GM23338 (cell line): ENCODE measurements at regions not wholly inside any gene's neighbourhood (a gene's known extent, or its start where the extent isn't known, plus 50 kb on each side); places are given as distances from the start of the nearest gene placed in this dataset.
A peak's percentile ranks its signal among the peaks of the same experiment; 100 is the strongest.

Experiments
- ATAC-seq: fragments of 200-7000 bp; cut with Tn5 transposase; 3 replicates; pipeline ENCODE4 v1.9.1; 2020
- DNase-seq: peaks from one replicate; pipeline ENCODE4 v3.0.0-alpha.2; 2015; ENCODE audit warnings: low spot score
- H2AFZ ChIP-seq: fragments of 200-600 bp; sonication (generic); 2 replicates; pipeline ENCODE4 v1.8.0; 2016; ENCODE audit warnings: antibody characterized with exemption, mild to moderate bottlenecking, moderate library complexity
- H3F3A ChIP-seq: fragments of 200-600 bp; sonication (generic); replicated peaks from 2 replicates; pipeline ENCODE4 v1.8.0; 2017; ENCODE audit warnings: antibody characterized with exemption, mixed run types, low read depth
- H3K27ac ChIP-seq: fragments of 200-600 bp; sonication (generic); 2 replicates; pipeline ENCODE4 v1.6.1; 2016; ENCODE audit warnings: low read depth
- H3K27me3 ChIP-seq: fragments of 200-600 bp; sonication (generic); 2 replicates; pipeline ENCODE4 v1.8.0; 2016; ENCODE audit warnings: mild to moderate bottlenecking, mixed run types, moderate library complexity; ENCODE audit not compliant: insufficient read depth
- H3K36me3 ChIP-seq: fragments of 200-600 bp; sonication (generic); 2 replicates; pipeline ENCODE4 v1.8.0; 2016; ENCODE audit warnings: mild to moderate bottlenecking; ENCODE audit not compliant: insufficient read depth
- H3K4me1 ChIP-seq: fragments of 200-600 bp; sonication (generic); 2 replicates; pipeline ENCODE4 v1.8.0; 2016; ENCODE audit warnings: mild to moderate bottlenecking, moderate library complexity; ENCODE audit not compliant: insufficient read depth
- H3K4me2 ChIP-seq: fragments of 200-600 bp; sonication (generic); 2 replicates; pipeline ENCODE4 v1.7.1; 2017; ENCODE audit warnings: mixed run types
- H3K4me3 ChIP-seq: fragments of 200-600 bp; sonication (generic); 2 replicates; pipeline ENCODE4 v1.6.1; 2016; ENCODE audit warnings: mixed run types
- H3K79me2 ChIP-seq: fragments of 200-600 bp; sonication (generic); replicated peaks from 2 replicates; pipeline ENCODE4 v1.8.0; 2017; ENCODE audit warnings: mild to moderate bottlenecking; ENCODE audit not compliant: insufficient read depth
- H3K9me2 ChIP-seq: fragments of 200-600 bp; sonication (generic); 2 replicates; pipeline ENCODE4 v1.8.0; 2017; ENCODE audit not compliant: insufficient read depth
- H4K20me1 ChIP-seq: fragments of 200-600 bp; sonication (generic); replicated peaks from 2 replicates; pipeline ENCODE4 v1.8.0; 2017; ENCODE audit warnings: mild to moderate bottlenecking; ENCODE audit not compliant: insufficient read depth
- H3K27ac Mint-ChIP-seq: 2 replicates; pipeline ENCODE4 v1.8.0; 2020; ENCODE audit warnings: inconsistent platforms, mild to moderate bottlenecking, moderate library complexity, mixed read lengths
- H3K27me3 Mint-ChIP-seq: 3 replicates; pipeline ENCODE4 v1.8.0; 2022; ENCODE audit warnings: low read depth, mild to moderate bottlenecking, moderate library complexity, mixed read lengths, inconsistent platforms; ENCODE audit not compliant: insufficient read depth, poor library complexity
- H3K36me3 Mint-ChIP-seq: 3 replicates; pipeline ENCODE4 v1.8.0; 2021; ENCODE audit warnings: low read depth, mild to moderate bottlenecking, inconsistent platforms, moderate library complexity, mixed read lengths
- H3K4me1 Mint-ChIP-seq: 3 replicates; pipeline ENCODE4 v1.8.0; 2020; ENCODE audit warnings: mild to moderate bottlenecking, inconsistent platforms, mixed read lengths
- H3K4me3 Mint-ChIP-seq: 3 replicates; pipeline ENCODE4 v1.8.0; 2021; ENCODE audit warnings: moderate library complexity, mild to moderate bottlenecking, inconsistent platforms, mixed read lengths
- H3K9me3 Mint-ChIP-seq: 3 replicates; pipeline ENCODE4 v1.8.0; 2020; ENCODE audit warnings: moderate library complexity, mild to moderate bottlenecking, inconsistent platforms, mixed read lengths
- CREB1 ChIP-seq: fragments of 250-450 bp; sonication (Bioruptor Pico); IDR thresholded peaks from 2 replicates; pipeline ENCODE4 v1.5.0; 2020; ENCODE audit warnings: low read depth, mild to moderate bottlenecking, moderate library complexity
- EZH2 ChIP-seq: fragments of 200-600 bp; sonication (generic); IDR thresholded peaks from one replicate; pipeline ENCODE4 v1.8.0; 2017; ENCODE audit warnings: antibody characterized with exemption, mild to moderate bottlenecking, low read depth; ENCODE audit not compliant: unreplicated experiment
- EZH2phosphoT487 ChIP-seq: fragments of 200-600 bp; sonication (generic); IDR thresholded peaks from one replicate; pipeline ENCODE4 v1.8.1; 2018; ENCODE audit warnings: antibody characterized with exemption; ENCODE audit not compliant: unreplicated experiment
- JUNB ChIP-seq: IDR thresholded peaks from one replicate; pipeline ENCODE4 v1.6.1; 2016; ENCODE audit warnings: antibody characterized with exemption; ENCODE audit not compliant: unreplicated experiment
- NANOG ChIP-seq: IDR thresholded peaks from 2 replicates; pipeline ENCODE4 v1.6.1; 2016; ENCODE audit warnings: antibody characterized with exemption, borderline replicate concordance
- POLR2AphosphoS5 ChIP-seq: IDR thresholded peaks from 2 replicates; pipeline ENCODE4 v1.6.1; 2016; ENCODE audit warnings: antibody characterized with exemption, low read depth
- STAT1 ChIP-seq: IDR thresholded peaks from one replicate; pipeline ENCODE4 v1.6.1; 2016; ENCODE audit warnings: antibody characterized with exemption; ENCODE audit not compliant: unreplicated experiment
- ZNF114 ChIP-seq: fragments of 250-450 bp; sonication (Bioruptor Pico); IDR thresholded peaks from 2 replicates; pipeline ENCODE4 v1.5.0; 2020; ENCODE audit warnings: mild to moderate bottlenecking, moderate library complexity
- ZNF331 ChIP-seq: fragments of 250-450 bp; sonication (Bioruptor Pico); IDR thresholded peaks from 2 replicates; pipeline ENCODE4 v1.5.0; 2020; ENCODE audit warnings: low read depth, mild to moderate bottlenecking, moderate library complexity
- TF ChIP-seq, protein P1 (sequence below): IDR thresholded peaks from 2 replicates; pipeline ENCODE4 v1.6.1; 2016; ENCODE audit warnings: antibody characterized with exemption
- TF ChIP-seq, protein P2 (sequence below), 2 experiments: fragments of 200-600 bp in 1 of 2; sonication (generic) in 1 of 2; conservative IDR thresholded peaks; 2 replicates each; pipeline versions ENCODE4 v1.5.1 to v1.6.1; 2016 to 2017; ENCODE audit warnings: antibody characterized with exemption in 2 of 2, low read depth in 2 of 2, mild to moderate bottlenecking in 2 of 2, moderate library complexity in 1 of 2
- TF ChIP-seq, protein P3 (sequence below): IDR thresholded peaks from one replicate; pipeline ENCODE4 v1.6.1; 2018; ENCODE audit warnings: antibody characterized with exemption; ENCODE audit not compliant: unreplicated experiment

GRCh38 chr10:44243851-44244510 lies 140.9 kb downstream of the CXCL12 start:
- no peak overlapping the region; the same call in 1 of the 2 replicates for H3K4me2 ChIP-seq
- no peak overlapping the region for H3K4me3 Mint-ChIP-seq
- no peak overlapping the region for H3K4me3 ChIP-seq
- H3K4me1 ChIP-seq, result peaks cover under 1% of the 10 kb centered on the region
- peak overlapping the region; percentile 80; the same call in 1 of the 2 replicates for H2AFZ ChIP-seq
- no peaks in the 10 kb centered on the region for H3K27me3 ChIP-seq
- no peak overlapping the region for H3K27ac Mint-ChIP-seq
- peaks cover 10% of the 10 kb centered on the region for H3K27me3 Mint-ChIP-seq
- H3K9me3 Mint-ChIP-seq, result peaks cover 16% of the 10 kb centered on the region
- H3F3A ChIP-seq, result no peaks in the 10 kb centered on the region
- H3K79me2 ChIP-seq, result no peaks in the 10 kb centered on the region
- H3K27ac ChIP-seq, result no peak overlapping the region
- peaks cover 3% of the 10 kb centered on the region for H3K36me3 Mint-ChIP-seq
- peaks cover 5% of the 10 kb centered on the region; the same call in 2 of the 3 replicates for H3K4me1 Mint-ChIP-seq
- TF ChIP-seq, protein P1, sequence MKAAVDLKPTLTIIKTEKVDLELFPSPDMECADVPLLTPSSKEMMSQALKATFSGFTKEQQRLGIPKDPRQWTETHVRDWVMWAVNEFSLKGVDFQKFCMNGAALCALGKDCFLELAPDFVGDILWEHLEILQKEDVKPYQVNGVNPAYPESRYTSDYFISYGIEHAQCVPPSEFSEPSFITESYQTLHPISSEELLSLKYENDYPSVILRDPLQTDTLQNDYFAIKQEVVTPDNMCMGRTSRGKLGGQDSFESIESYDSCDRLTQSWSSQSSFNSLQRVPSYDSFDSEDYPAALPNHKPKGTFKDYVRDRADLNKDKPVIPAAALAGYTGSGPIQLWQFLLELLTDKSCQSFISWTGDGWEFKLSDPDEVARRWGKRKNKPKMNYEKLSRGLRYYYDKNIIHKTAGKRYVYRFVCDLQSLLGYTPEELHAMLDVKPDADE, result no peak
- TF ChIP-seq ZNF331 (no peak), JUNB (no peak), EZH2phosphoT487 (no peak), POLR2AphosphoS5 (no peak), NANOG (no peak)
- TF ChIP-seq, protein P2, sequence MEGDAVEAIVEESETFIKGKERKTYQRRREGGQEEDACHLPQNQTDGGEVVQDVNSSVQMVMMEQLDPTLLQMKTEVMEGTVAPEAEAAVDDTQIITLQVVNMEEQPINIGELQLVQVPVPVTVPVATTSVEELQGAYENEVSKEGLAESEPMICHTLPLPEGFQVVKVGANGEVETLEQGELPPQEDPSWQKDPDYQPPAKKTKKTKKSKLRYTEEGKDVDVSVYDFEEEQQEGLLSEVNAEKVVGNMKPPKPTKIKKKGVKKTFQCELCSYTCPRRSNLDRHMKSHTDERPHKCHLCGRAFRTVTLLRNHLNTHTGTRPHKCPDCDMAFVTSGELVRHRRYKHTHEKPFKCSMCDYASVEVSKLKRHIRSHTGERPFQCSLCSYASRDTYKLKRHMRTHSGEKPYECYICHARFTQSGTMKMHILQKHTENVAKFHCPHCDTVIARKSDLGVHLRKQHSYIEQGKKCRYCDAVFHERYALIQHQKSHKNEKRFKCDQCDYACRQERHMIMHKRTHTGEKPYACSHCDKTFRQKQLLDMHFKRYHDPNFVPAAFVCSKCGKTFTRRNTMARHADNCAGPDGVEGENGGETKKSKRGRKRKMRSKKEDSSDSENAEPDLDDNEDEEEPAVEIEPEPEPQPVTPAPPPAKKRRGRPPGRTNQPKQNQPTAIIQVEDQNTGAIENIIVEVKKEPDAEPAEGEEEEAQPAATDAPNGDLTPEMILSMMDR (conservative IDR thresholded peaks at IDR 0.05; ENCODE audit: low read depth in 2 of 2), result no peak
- no peaks in the 10 kb centered on the region for H4K20me1 ChIP-seq
- peak; percentile 49; the same call in 2 of the 3 replicates for ATAC-seq
- peak; percentile 25 for DNase-seq
- no peaks in the 10 kb centered on the region for H3K36me3 ChIP-seq
- peaks cover 5% of the 10 kb centered on the region; the same call in 1 of the 2 replicates for H3K9me2 ChIP-seq

DNA sequence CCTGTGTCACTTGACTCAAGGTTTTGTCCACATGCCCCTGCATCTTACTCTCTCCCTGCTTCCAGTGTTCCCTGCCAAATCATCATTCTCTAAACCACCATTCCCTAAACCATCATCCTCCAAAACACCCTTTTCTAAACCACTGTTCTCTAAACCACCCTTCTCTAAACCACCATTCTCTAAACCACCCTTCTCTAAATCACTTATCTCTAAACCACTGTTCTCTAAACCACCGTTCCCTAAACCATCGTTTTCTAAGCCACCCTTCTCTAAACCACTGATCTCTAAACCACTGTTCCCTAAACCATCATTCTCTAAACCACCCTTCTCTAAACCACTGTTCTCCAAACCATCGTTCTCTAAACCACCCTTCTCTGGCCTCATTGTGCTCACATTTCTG lies 142.1 kb downstream of the CXCL12 start:
- Mint-ChIP-seq H3K27ac (no peak overlapping the region), H3K27me3 (peaks cover 10% of the 10 kb centered on the region)
- ATAC-seq, result no peak

More for the DNA sequence above, 142.1 kb downstream of the CXCL12 start:
- Histone ChIP-seq H3K27me3 (no peaks in the 10 kb centered on the region), H3K4me2 (no peak overlapping the region), H3K4me1 (no peaks in the 10 kb centered on the region; the same call in 1 of the 2 replicates), H3K79me2 (no peaks in the 10 kb centered on the region), H4K20me1 (no peaks in the 10 kb centered on the region), H3K36me3 (no peaks in the 10 kb centered on the region), H3K4me3 (no peak overlapping the region), H3K27ac (no peak overlapping the region), H2AFZ (no peak overlapping the region), H3K9me2 (peaks cover 5% of the 10 kb centered on the region; the same call in 1 of the 2 replicates), H3F3A (no peaks in the 10 kb centered on the region)
- peaks cover 3% of the 10 kb centered on the region for H3K36me3 Mint-ChIP-seq
- H3K4me3 Mint-ChIP-seq, result no peak overlapping the region
- DNase-seq, result no peak
- TF ChIP-seq ZNF331 (no peak), CREB1 (CRISPR knock-in tag) (no peak), POLR2AphosphoS5 (no peak), EZH2 (no peak), EZH2phosphoT487 (no peak), ZNF114 (CRISPR knock-in tag) (no peak), JUNB (no peak), STAT1 (no peak)
- TF ChIP-seq, protein P1, result no peak
- TF ChIP-seq, protein P3, sequence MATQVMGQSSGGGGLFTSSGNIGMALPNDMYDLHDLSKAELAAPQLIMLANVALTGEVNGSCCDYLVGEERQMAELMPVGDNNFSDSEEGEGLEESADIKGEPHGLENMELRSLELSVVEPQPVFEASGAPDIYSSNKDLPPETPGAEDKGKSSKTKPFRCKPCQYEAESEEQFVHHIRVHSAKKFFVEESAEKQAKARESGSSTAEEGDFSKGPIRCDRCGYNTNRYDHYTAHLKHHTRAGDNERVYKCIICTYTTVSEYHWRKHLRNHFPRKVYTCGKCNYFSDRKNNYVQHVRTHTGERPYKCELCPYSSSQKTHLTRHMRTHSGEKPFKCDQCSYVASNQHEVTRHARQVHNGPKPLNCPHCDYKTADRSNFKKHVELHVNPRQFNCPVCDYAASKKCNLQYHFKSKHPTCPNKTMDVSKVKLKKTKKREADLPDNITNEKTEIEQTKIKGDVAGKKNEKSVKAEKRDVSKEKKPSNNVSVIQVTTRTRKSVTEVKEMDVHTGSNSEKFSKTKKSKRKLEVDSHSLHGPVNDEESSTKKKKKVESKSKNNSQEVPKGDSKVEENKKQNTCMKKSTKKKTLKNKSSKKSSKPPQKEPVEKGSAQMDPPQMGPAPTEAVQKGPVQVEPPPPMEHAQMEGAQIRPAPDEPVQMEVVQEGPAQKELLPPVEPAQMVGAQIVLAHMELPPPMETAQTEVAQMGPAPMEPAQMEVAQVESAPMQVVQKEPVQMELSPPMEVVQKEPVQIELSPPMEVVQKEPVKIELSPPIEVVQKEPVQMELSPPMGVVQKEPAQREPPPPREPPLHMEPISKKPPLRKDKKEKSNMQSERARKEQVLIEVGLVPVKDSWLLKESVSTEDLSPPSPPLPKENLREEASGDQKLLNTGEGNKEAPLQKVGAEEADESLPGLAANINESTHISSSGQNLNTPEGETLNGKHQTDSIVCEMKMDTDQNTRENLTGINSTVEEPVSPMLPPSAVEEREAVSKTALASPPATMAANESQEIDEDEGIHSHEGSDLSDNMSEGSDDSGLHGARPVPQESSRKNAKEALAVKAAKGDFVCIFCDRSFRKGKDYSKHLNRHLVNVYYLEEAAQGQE, result no peak
- H3K4me1 Mint-ChIP-seq, result peaks cover 4% of the 10 kb centered on the region; the same call in 2 of the 3 replicates
- H3K9me3 Mint-ChIP-seq, result peaks cover 16% of the 10 kb centered on the region
